ENCODE measurements at regions not wholly inside any gene's neighbourhood (a gene's known extent, or its start where the extent isn't known, plus 50 kb on each side); places are given as distances from the start of the nearest gene placed in this dataset.

GRCh38 chr6:111979633-111980032 lies 74.3 kb upstream of the CCN6 start:
- intact Hi-C loops (cut with micrococcal nuclease; ENCODE audit: unreplicated experiment): no loop called here
- POLR2A ChIA-PET: no interaction called here
- no peaks in the 10 kb centered on the region for H3K36me3 ChIP-seq (ENCODE audit: control insufficient read depth, insufficient read depth, low read length)
- no peak for DNase-seq
- Mint-ChIP-seq H3K27me3 (ENCODE audit: insufficient read depth, unreplicated experiment) (no peaks in the 10 kb centered on the region), H3K4me1 (ENCODE audit: low read depth, unreplicated experiment) (no peaks in the 10 kb centered on the region), H3K27ac (ENCODE audit: unreplicated experiment) (no peak overlapping the region), H3K4me3 (ENCODE audit: unreplicated experiment) (no peak overlapping the region), H3K36me3 (ENCODE audit: insufficient read depth, unreplicated experiment) (no peaks in the 10 kb centered on the region), H3K9me3 (ENCODE audit: unreplicated experiment) (no peaks in the 10 kb centered on the region)
- TF ChIP-seq, protein P1, sequence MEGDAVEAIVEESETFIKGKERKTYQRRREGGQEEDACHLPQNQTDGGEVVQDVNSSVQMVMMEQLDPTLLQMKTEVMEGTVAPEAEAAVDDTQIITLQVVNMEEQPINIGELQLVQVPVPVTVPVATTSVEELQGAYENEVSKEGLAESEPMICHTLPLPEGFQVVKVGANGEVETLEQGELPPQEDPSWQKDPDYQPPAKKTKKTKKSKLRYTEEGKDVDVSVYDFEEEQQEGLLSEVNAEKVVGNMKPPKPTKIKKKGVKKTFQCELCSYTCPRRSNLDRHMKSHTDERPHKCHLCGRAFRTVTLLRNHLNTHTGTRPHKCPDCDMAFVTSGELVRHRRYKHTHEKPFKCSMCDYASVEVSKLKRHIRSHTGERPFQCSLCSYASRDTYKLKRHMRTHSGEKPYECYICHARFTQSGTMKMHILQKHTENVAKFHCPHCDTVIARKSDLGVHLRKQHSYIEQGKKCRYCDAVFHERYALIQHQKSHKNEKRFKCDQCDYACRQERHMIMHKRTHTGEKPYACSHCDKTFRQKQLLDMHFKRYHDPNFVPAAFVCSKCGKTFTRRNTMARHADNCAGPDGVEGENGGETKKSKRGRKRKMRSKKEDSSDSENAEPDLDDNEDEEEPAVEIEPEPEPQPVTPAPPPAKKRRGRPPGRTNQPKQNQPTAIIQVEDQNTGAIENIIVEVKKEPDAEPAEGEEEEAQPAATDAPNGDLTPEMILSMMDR (IDR thresholded peaks at IDR 0.05; ENCODE audit: insufficient read depth in 1 of 2, low read depth in 1 of 2, low read length in 1 of 2, severe bottlenecking in 1 of 2, unreplicated experiment in 1 of 2): no peak
- no peaks in the 10 kb centered on the region for H3K27me3 ChIP-seq (replicated peaks; ENCODE audit: control insufficient read depth, insufficient read depth, low read length)
- H3K4me1 ChIP-seq: peaks cover 6% of the 10 kb centered on the region
- no peak overlapping the region for H3K4me3 ChIP-seq (ENCODE audit: low read depth, low read length)
- no TSS peak for BruUV-seq (replicated peaks)
- CTCF ChIA-PET: no interaction called here
- no peaks in the 10 kb centered on the region for H3K9me3 ChIP-seq

DNA sequence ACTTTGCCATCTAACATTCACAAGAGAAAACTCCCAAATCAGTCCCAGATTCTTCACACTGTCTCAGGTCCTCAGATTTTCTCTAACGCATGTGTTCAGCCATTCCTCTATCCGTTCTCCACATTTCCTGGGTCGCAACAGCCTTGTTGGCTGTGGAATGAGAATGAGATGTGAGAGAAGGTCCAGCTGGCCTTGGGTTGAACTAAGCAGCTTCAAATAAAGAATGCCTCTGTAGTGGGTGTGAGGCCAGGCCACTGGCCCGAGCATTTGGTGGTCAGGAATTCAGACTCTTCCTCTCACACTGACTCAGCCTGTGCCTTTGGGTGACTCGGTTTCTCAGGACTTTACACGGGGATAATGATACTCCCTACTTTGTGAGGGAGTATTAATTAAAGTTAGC lies 73.8 kb upstream of the CCN6 start:
- CTCF ChIA-PET: no interaction called here
- no TSS peak for BruUV-seq (replicated peaks)
- POLR2A ChIA-PET: no interaction called here
- no peak overlapping the region for H3K27ac Mint-ChIP-seq (ENCODE audit: unreplicated experiment)
- TF ChIP-seq, protein P1 (IDR thresholded peaks at IDR 0.05; ENCODE audit: insufficient read depth in 1 of 2, low read depth in 1 of 2, low read length in 1 of 2, severe bottlenecking in 1 of 2, unreplicated experiment in 1 of 2): no peak
- no peaks in the 10 kb centered on the region for H3K9me3 Mint-ChIP-seq (ENCODE audit: unreplicated experiment)
- peaks cover 5% of the 10 kb centered on the region for H3K4me1 Mint-ChIP-seq (ENCODE audit: low read depth, unreplicated experiment)
- no peaks in the 10 kb centered on the region for H3K27me3 Mint-ChIP-seq (ENCODE audit: insufficient read depth, unreplicated experiment)
- no peak for DNase-seq
- H3K36me3 ChIP-seq (ENCODE audit: control insufficient read depth, insufficient read depth, low read length): no peaks in the 10 kb centered on the region
- intact Hi-C loops (cut with micrococcal nuclease; ENCODE audit: unreplicated experiment): no loop called here
- H3K36me3 Mint-ChIP-seq (ENCODE audit: insufficient read depth, unreplicated experiment): peaks cover 4% of the 10 kb centered on the region
- no peaks in the 10 kb centered on the region for H3K9me3 ChIP-seq
- H3K4me3 Mint-ChIP-seq (ENCODE audit: unreplicated experiment): no peak overlapping the region
- H3K27me3 ChIP-seq (replicated peaks; ENCODE audit: control insufficient read depth, insufficient read depth, low read length): no peaks in the 10 kb centered on the region
- H3K4me3 ChIP-seq (ENCODE audit: low read depth, low read length): no peak overlapping the region
- H3K4me1 ChIP-seq: peaks cover 11% of the 10 kb centered on the region

DNA sequence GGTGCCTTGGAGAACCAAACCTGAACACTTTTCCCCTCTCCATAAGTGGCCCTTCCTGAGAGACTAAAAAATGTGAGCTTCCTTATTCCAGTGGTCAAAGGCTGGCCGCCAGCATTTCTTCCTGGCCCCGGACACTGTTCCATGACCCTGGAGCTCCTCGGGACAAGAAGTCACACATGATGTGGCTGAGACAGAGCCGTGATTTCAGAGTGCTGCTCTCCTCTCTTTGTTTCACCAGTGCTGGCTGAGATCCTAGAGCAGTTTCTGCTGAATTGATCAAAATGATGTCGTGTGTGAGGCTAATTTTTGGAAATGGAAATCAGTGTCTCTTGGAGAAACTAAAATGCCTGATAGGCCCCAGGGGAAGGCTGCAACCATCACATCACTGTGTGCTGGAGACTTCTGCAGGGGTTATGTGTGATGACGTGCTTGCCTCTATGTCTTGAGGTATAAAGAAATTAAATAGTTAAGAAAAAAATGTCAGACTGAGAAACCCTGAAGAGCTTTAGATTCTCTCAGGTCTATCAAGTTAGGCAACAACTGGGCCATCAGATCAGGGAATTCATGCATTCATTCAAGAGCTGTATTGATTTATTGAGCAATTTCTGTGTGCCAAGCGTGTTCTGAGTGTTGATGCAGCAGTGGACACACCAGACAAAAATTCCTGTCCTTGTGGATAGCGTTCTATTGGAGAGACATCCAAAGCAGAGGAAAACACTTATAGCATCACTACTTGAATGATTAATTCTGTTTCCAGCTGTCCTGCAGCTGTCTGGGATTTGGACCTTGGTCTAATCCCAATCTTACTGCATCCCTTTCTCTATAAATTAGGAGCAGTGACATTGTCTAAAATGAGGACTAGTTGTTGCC lies 72.7 kb upstream of the CCN6 start:
- H3K27me3 ChIP-seq (replicated peaks; ENCODE audit: control insufficient read depth, insufficient read depth, low read length): no peaks in the 10 kb centered on the region
- DNase-seq: no peak
- TF ChIP-seq, protein P1 (IDR thresholded peaks at IDR 0.05; ENCODE audit: insufficient read depth in 1 of 2, low read depth in 1 of 2, low read length in 1 of 2, severe bottlenecking in 1 of 2, unreplicated experiment in 1 of 2): no peak
- peaks cover 22% of the 10 kb centered on the region for H3K4me1 ChIP-seq
- Mint-ChIP-seq H3K9me3 (ENCODE audit: unreplicated experiment) (no peaks in the 10 kb centered on the region), H3K36me3 (ENCODE audit: insufficient read depth, unreplicated experiment) (peaks cover 7% of the 10 kb centered on the region), H3K27me3 (ENCODE audit: insufficient read depth, unreplicated experiment) (no peaks in the 10 kb centered on the region), H3K27ac (ENCODE audit: unreplicated experiment) (no peak overlapping the region), H3K4me3 (ENCODE audit: unreplicated experiment) (no peak overlapping the region), H3K4me1 (ENCODE audit: low read depth, unreplicated experiment) (peaks cover 15% of the 10 kb centered on the region)
- peaks cover 5% of the 10 kb centered on the region; the same call in 1 of the 2 replicates for H3K9me3 ChIP-seq
- no peak overlapping the region for H3K4me3 ChIP-seq (ENCODE audit: low read depth, low read length)
- H3K36me3 ChIP-seq (ENCODE audit: control insufficient read depth, insufficient read depth, low read length): no peaks in the 10 kb centered on the region
- intact Hi-C loops (cut with micrococcal nuclease; ENCODE audit: unreplicated experiment): no loop called here
- no TSS peak for BruUV-seq (replicated peaks)
- ChIA-PET POLR2A (no interaction called here), CTCF (interaction anchor here (0.7 kb wide), 1 partner anchor 9 kb away, joined by 3 read pairs; no protein-coding TSS in a partner anchor)

All from Caco-2 (cell line).